ENCODE measurements at regions not wholly inside any gene's neighbourhood (a gene's known extent, or its start where the extent isn't known, plus 50 kb on each side); places are given as distances from the start of the nearest gene placed in this dataset.

DNA sequence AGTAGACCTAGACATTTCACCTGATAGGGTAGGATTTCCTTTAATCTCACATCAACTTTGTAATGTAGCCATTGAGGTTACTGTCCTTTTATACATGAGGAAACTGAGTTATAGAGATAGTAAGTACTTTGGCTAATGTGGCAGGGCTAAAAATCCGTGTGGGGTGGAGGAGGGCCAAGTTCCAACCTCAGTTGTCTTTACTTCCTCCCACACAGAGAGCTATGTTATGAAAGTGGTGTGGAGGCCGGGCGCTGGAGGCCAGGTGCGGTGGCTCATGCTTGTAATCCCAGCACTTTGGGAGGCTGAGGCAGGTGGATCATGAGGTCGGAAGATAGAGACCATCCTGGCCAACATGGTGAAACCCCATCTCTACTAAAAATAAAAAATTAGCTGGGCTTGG, 173.3 kb downstream of the PALM2AKAP2 start:
- DNase-seq, result no peak

DNA sequence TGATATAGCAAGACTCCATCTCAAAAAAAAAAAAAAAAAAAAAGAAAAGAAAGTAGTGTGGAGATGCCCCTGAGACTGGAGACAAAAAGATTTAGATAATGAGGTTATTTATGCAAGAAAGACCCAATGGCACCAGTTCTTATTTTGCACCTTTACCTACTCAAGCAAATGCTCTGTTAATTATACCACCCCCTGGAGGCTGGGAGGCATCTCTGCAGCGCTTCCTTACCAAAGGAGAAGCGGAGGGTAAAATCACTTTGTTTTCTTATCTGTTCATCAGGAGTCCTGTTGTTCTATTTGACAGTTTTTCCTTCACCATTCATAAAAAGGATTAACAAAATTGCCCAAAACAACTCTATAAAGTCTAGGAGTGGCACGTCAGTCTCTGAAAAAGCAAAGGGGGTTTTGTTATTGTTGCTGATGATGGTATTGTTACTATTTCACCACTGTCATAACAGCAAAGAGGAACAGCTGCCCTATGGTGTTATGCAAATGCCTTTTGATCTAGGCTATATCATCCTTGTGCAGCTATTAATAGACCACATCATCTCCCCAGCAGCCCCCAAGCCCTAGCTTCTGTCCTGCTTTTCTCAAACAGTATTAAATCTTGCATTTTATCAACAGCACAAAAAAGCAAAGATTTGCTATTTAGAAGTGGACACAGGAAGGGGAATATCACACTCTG, 174.0 kb downstream of the PALM2AKAP2 start:
- no peak for DNase-seq

DNA sequence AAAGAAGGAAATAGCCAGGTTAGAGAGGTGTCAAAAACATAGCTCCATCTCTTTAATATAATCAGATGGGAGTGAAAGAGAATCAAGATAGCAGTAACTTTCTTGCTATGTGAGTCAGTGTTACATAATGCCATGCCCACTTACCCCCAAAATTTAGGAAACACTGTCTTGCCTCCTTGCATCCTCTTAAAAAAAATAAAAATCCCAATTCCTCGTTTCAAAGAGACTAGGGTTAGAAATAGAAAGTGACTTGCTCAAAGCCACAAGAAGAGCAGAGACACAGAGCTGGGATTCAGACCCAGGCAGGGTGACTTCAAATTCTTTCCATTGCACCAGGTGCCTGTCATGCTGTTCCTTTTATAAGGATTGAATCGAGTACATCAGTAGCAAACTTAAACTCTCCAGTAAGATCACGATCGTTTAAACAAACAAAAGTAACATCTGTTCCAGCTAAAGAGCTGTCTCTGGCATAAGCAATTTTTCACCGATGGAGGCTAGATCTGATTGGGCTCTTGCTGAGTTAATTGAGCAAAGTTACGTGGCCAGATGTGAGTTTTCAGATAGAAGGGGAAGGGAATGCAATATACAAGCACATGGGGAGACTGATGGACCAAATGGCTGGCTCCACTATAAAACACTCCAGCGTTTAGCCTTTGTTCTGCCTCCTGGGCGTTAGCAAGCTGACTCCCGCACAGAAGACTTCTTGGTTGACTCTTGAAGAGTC, 176.9 kb downstream of the PALM2AKAP2 start:
- peak; percentile 97 for DNase-seq

DNA sequence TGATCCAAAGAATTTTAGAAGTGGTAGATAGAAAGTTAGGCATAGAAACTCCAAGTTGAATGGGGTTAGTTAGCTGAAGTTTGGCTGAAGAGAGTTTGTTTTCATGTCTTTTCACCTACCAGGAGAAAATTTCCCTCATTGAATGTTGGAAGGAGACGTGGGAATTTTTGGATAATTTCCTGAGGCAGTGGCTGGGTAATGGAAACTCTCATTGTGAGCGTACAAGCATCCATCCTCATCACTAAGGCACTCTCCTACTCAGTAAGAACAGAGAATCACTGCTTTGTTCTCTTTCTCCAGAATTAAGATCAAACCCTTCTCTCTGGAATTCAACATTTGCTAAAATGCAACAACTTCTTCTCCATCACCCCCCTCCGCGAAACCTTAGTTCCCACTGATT, 179.7 kb downstream of the PALM2AKAP2 start:
- no peak for DNase-seq

DNA sequence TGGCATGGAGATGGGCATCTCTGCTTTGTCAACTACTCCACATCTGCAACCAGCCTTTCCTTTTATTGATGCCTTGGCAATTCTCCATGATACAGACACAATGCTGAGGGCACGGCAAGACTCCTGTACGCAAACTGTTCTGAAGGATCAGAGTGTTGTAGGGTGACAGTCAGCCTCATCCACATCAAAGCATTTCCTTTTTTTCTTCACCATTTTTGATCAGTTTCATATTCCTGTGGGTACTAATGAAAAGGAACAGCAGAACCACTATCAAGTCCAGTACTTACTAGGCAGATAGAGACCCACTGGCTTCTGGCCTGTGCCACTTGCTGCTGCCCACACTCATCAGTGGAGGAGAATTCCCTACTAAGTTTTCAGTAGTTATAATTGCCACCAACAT, 181.6 kb downstream of the PALM2AKAP2 start:
- DNase-seq, result no peak

DNA sequence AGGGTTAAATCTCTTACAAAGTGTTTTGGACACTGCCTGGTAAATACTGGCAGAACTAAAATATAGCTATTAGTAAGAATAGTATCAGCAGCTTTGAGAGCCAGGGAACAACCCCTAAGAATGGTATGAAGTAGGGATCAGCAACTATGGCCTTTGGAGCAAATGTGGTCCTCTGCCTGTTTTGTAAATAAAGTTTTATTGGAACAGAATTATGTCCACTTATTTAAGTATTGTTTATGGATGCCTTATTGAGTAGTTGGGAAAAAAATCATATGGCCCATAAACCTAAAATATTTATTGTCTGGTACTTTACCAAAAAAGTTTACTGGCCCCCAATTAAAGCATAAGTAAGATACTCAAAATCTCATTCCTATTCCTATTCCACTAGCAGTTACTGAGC, 182.2 kb downstream of the PALM2AKAP2 start:
- no peak for DNase-seq

DNA sequence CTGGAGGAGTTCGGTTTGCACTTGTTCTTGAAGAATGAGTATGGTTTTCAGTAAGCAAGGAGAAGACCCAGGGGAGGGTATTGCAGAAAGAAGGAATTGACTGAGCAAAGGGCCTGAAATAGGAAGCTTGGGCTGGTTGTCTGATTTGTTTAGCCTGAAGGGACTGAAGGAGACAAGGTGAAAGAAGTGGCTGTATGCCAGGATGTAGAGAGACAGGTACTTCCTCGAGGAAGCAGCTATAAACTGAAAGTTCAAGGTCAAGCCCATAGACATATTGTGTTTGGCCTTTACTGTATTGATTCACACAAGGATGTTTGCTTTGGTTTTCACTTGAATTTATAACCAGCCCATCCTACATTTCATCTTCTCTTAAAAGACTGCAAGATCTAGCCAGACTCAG, 183.1 kb downstream of the PALM2AKAP2 start:
- DNase-seq, result no peak

DNA sequence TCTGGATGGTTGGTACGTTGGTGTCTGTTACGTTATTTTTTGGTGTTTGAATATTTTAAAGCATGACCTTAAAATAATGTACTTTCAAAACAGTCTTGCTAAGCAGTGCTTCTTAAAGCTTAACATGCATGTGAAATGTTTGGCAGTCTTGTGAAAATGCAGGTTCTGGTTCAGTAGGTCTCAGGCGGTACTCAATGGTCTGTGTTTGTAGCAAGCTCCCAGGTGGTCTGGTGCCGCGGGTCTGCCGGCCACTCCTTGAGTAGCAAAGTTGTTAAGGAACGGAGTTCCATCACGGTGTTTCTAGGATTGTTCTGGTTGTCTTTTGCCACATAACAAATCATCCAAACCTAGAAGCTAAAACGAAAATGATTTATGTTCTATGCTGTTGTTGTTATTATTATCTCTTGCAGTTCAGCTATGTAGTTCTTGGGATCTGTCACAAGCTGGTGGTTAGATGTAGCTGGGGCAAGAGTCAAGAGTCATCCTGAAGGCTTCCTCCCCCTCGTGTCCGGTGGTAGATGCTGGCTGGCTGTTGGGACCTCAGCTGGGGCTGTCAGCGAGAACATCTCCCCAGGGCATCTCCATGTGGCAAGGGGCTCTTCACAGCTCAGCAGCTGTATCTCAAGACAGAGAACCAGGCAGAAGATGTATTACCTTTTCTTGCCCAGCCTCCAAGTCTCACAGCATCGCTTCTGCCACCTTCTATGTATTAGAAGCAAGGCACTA, 186.8 kb downstream of the PALM2AKAP2 start:
- DNase-seq, result no peak

DNA sequence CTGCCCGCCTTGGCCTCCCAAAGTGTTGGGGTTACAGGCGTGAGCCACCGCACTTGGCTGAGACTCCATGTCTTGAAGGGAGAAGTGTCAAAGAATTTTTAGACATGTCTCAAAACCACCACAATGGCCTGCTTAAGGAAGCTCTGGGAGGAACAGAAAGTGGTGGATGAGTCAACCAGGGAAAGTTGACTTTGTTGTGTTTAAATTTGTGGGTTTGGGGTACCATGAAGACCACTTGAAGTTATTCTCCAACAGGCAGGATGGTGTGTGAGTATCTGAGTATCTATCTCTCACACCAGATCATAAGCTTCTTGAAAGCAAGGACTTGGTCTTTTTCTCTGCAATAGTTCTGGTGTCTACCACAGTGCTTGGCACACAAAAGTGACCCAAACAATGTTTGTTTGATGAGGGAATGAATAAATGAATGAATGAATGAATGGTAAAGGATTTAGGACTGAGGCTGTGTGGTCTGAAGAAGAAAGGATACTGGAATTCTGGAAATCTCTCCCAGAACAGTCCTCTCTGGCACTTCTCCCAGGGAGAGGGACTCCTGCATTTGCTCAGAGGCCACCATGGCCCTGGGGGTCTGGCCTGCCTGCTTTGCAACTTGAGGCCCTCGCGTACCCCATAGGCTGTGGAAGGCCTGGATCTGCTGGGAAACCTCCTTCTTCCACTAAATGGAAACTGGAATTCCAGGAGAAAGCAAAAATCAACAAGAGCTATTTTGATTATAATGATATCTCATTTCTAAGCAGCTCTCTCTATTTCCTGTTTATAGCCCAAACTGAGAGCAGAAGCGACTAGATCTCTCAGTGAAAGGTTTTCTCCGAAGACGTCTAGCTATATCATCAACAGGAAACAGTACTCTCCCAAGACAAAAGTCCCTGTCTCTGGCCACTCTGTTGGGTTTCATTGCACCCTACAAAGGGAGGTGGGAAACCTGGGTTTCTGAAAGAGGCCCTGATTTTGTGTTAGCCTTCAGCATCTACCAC, 187.9 kb downstream of the PALM2AKAP2 start:
- DNase-seq, result no peak

DNA sequence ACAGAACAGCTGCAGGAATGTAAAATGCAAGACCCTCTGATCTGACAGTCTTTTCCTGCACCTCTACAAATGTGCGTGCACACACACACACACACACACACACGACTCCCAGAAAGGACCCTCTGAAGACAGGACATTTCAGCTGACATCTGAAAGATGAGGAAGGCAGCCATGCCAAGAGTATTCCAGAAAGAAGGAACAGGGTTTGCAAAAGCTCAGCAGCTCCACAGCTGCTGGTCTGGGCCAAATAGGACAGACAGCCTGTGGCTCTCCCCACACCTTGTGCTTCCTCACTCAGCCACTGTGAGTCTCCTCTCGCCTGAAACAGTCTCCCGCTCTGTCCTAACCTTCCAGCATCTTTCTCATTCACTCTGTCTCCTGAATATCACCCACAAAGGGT, 189.0 kb downstream of the PALM2AKAP2 start:
- DNase-seq, result no peak

DNA sequence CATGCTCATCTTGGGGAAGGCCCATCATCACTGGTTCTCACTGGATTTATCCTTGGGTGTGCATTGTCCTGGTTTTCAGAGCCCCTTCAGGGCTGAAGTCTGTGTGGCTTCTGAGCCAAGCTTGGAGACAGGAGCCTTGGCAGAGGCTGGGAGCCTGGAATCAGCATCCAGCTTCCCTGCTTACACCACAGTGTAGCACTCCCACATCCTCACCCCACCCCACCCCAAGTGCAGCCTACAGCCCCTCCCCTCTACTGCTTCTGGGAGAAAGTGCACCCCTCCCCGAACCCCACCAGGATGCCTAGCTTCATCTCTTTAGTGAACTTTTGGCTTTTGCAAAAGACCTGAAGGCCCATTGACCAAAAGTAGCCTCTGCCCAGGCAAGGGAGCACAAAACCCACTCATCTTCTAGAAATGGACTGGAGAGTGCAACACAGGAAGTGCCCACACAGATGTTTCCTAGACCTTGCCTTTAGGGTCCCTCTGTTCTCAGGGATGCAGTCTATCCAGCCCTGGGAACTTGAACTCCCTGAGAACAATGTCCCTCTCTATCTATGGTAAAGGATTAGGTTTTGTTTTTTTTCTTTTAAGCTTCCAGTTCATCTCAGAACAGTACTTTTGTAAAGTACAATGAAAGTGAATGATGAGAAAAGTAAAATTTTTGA, 189.7 kb downstream of the PALM2AKAP2 start:
- DNase-seq, result no peak

DNA sequence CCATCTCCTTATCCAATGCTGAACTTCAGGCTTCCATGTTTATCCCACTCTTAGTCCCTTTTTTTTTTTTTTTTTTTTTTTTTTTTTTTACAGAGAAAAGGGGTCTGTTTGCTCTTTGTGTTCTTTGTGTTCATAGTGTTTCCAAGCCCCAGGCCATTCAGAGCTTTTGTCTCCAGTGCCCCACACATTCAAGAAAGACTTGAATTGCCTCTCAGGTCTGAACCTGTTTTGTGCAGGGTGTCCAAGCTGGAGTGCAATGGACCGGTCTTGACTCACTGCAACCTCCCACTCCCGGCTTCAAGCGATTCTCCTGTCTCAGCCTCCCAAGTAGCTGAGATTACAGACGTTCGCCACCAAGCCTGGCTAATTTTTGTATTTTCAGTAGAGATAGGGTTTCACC, 191.2 kb downstream of the PALM2AKAP2 start:
- no peak for DNase-seq

DNA sequence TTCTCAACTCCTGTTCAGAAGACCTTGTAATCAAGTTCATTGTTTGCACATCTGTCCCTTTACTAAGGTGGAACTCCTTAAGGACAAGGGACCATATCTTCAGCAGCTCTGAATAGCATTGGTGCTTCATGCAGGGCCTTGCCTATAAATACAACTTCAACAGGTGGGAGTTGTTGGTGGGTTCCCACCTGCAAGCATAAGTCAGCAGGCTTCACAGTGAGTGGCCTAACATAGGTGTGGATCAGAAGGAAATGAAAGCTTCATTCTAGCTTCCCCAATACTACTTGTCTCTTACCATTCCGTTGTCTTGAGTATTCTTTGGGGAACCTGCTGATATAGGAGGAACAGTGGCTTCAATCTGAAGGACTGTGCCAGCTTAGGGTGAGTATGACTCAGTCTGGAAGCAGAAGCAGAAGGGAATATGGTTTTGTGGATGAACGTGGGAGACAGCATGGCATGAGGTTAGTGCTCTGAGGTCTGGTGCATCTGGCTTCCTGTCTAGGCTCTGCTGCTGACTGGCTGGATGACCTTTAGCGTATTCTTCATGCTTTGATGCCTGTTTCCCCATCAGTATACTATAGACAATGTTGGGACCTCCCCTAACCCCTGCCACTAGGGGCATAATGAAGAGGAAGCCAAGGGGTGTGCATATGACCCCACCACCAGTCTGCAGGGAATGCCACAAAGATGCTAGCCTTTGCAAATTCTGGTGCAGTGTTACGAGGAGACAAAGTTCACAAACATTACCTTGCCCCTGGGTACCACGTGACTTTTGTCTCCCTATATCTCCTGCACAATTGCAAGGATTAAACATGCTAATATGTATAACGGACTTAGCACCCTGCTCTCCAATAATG, 192.3 kb downstream of the PALM2AKAP2 start:
- DNase-seq, result no peak

DNA sequence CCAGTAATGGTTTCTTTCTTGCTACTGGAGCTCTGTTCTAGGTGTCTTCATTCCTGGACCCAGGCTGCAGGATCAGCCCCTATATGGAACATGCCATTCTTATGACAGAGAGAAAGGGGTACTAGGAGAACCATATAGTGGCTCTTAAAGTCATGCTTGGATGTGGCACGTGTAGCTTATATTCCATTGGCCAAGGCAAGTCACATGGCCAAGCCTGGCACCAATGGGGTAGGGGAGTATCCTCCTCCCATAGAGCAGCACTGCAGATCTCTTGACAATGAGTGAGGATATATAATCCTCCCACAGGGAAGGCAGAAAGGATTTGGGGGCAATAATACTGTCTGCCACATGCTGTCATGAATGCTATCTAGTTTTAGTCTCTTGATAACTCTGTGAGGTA, 193.3 kb downstream of the PALM2AKAP2 start:
- no peak for DNase-seq

DNA sequence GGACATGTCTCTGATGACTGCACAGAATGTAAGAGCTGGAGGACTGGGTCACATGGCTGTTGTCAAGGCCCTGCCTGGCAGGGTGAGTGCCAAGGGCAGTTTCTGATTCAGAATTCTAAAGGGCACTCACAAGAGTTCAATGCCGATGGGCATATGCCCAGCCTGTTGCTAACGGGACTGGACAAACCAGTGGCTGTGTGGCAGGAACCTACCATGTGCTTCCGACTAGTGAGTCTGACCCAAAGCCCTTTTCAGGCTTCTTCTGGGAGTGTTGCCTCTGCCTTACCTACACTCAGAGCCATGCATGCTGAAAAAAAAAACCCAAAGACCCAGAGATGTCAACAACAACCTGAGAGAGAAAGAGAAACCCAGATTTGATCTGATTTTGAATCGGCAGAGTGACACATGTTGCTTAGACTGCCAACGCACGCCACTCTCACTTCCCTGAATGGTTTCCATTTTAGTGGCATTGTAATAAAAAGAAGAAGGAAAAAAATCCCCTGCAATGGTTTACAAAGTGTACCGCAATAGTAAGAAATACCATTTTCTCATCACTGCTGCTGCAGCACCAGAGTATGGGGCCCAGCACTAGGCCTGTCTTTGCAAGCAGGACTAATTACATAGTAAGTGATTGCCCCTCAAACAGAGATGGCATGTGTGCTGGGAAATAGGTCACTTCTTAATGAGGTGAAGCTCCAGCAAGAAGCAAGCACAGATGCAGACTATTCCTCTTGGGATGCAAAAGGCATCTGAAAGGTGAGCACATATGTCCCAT, 194.3 kb downstream of the PALM2AKAP2 start:
- no peak for DNase-seq

DNA sequence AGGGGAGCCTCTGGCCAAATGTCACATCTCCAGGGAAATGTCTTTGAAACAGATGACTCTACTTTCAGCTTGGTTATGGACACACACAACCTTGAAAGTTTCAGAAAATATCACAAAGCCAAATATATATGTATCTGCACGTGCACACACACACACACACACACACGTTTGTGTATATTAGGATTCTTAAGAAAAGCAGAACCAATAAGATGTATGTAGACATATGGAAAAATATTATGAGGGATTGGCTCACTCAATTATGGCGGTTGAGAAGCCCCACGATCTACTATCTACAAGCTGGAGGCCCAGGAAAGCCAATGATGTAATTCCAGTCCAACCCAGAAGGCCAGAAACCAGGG, 194.9 kb downstream of the PALM2AKAP2 start:
- no peak for DNase-seq

DNA sequence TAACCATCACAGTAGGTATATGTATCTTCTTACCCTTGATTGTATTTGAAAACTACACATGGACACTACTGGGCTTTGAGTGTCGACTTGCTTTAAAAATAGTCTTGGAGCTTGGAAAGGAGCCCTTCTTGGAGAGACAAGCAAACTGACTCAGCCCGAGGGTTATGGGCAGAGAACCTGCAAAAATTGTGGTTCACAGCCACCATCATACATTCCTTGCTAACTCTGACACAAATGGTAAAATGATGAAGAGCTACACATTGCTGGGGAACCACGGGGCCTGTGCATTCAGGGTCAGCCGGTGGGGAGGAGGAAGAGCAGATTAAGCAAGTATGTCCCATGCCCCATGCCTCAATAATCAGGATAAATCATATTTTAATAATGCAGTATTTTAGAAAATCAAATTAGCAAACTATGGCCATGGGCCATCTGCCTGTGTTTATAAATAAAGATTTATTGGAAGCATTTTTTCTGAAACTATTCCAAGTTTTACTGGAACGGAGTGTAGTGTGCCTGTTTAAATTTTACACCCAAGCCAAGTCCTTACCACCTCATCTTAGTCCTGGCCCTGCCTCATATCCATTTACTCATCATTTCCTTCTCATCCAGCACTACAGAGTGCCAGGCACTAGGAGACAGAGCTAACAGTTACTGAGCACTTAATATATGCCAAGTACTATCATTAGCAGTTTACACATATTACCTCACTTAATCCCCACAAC, 195.7 kb downstream of the PALM2AKAP2 start:
- no peak for DNase-seq

DNA sequence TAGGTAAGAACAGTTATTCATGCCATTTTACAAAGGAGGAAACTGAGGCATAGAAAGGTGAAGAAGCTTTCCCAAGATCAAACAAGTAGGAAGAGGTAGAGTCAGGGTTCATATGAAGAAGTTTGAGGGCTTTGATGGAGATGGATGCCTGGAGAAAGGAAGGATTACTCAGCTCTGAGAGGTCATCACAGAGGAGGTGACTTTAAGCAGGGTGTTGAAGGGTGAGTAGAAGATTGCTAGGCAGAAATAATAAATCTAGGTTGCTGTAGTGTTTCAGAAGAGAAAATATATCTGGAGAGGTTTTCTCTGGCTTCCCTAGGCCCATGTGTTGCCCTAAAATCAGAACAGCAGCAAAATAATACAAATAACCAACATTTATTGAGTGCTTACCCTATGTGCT, 196.3 kb downstream of the PALM2AKAP2 start:
- no peak for DNase-seq

DNA sequence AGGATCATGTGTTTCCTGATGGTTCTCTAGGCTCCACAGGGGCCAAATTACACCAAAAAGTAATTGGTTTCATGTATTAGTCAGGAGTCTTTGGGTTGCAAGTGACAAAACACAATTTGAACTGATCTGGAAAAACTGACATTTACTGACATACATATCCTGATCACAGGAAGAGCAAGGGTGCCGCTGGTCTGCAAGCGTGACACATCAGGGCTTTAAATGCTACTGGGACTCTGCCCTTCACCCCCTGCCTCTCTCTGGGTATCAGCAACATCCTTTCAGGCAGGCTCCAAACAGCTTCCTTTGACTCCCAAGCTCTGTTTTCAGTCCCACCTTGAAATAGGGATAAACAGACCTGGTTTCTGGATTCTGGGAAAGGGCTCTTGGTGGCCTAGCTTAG, 197.5 kb downstream of the PALM2AKAP2 start:
- DNase-seq, result no peak

DNA sequence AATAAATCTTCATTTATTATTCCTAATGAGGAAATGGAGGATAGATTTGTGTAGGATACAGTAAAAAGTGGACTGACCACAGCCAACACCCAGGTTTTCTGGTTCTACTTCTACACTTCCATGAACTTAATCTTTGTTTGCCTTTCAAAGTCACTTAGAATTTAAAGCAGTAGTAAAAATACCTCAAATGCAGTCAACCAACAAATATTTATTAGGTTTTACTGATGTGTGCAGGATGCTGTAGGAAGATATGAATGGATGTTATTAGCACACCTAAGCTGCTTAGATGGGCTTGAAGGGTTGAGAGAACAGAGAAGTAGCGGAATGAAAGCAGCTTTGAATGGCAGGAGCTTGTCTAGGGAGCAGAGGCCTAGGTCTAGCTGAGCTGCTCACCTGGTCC, 201.1 kb downstream of the PALM2AKAP2 start:
- DNase-seq, result no peak
